Coronary artery (tissue), 2 donors: ENCODE measurements at regions not wholly inside any gene's neighbourhood (a gene's known extent, or its start where the extent isn't known, plus 50 kb on each side); places are given as distances from the start of the nearest gene placed in this dataset.

Experiments used
- DNase-seq: peaks from one replicate; pipeline ENCODE4 v3.0.0-alpha.2; 2017; ENCODE audit warnings: low spot score
- H3K27ac ChIP-seq, 2 donors: fragments of 200-600 bp; sonication (generic); one replicate each; pipeline ENCODE4 v1.5.1; 2016 to 2019
- H3K4me3 ChIP-seq: fragments of 200-600 bp; sonication (generic); 2 replicates; pipeline ENCODE4 v1.5.1; 2016; ENCODE audit warnings: mild to moderate bottlenecking, moderate library complexity
- TF ChIP-seq, protein P1 (sequence below): fragments of 200-600 bp; sonication (generic); IDR thresholded peaks from one replicate; pipeline ENCODE4 v1.5.1; 2019; ENCODE audit warnings: antibody characterized with exemption

DNA sequence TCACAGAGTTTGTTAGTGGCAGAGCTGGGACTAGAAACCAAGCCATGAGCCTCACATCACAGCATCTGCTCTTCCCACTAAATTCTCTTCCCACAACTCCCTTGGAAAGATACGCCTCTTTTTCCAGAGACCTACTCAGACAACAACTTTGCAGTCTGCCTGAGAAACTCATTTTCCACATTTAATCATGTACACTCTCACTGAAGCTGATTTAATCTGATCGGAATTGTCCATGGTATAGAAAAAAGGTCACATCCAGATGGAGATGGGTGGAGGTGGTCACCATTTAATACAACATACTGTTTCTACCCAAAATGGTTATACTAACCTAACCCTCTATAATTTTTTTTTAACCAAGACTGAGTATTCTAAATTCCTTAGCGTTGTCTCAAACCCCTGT, 366.2 kb downstream of the ENC1 start:
- Histone ChIP-seq H3K4me3 (no peak overlapping the region), H3K27ac (no peak overlapping the region)
- no peak for DNase-seq
- TF ChIP-seq, protein P1, sequence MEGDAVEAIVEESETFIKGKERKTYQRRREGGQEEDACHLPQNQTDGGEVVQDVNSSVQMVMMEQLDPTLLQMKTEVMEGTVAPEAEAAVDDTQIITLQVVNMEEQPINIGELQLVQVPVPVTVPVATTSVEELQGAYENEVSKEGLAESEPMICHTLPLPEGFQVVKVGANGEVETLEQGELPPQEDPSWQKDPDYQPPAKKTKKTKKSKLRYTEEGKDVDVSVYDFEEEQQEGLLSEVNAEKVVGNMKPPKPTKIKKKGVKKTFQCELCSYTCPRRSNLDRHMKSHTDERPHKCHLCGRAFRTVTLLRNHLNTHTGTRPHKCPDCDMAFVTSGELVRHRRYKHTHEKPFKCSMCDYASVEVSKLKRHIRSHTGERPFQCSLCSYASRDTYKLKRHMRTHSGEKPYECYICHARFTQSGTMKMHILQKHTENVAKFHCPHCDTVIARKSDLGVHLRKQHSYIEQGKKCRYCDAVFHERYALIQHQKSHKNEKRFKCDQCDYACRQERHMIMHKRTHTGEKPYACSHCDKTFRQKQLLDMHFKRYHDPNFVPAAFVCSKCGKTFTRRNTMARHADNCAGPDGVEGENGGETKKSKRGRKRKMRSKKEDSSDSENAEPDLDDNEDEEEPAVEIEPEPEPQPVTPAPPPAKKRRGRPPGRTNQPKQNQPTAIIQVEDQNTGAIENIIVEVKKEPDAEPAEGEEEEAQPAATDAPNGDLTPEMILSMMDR = no peak

DNA sequence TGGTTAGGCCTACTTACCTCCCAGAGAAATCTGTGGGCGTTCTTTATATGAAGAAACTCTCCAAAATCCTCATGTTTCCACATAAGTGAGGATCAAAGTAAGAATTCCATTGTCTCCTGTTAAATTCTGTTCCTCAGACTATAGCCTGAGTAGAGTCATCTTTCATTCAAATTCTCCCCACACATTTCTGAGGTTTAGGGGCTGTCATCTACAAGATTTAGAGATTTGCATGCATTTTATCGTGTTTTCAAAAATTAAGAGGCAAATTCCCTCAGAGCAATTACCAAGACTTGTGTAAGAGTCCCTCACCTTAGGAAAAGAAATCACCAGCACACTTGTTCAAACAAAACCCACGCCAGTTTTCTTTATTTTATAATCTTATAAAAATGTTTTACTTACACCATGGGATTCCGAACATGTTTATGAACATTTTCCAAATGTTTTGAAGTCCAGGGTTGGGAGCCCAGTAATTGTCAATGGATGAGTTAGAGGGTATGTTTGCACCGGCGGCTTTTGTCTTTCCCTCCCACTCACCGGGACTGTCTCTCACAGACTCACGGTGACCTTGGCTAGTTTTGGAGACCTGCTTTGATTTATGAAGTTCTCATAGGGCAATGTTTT, 367.6 kb downstream of the ENC1 start:
- no peak overlapping the region for H3K4me3 ChIP-seq
- TF ChIP-seq, protein P1 = no peak
- H3K27ac ChIP-seq = no peak overlapping the region
- DNase-seq = no peak

DNA sequence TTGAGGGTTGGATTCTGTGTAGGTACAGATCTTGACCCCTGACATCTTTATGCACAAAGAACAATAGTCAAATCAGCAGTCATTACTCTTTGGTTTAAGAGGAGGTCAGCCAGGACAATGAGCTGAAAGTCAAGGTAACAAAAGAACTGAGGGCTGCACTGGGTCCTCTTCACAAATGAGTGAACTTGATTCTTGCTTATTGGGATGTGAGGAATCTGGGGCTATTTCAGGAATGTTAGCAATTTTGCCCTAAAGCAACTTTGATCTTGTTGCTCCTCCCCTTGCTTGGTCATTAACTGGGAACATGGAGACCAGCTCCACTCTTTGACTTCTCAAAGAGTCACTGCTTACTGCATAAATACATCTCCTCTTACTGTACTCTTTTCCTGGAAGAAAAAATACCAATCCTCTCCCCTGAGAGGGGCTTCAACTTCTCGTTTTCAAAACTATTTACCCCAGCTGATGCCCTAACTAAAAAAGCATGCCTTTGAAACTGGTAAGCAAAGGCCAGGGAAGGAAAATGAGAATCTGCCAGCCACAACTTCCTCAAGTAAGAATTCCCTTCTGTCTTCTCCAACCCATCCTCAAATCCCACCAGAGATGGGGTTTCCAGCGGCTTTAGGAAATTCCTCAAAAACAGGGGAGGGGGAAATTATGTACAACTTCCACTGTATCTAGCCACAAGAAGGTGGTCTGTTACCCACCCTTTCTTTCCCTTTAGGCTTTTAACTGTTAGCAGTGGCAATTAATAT, 368.3 kb downstream of the ENC1 start:
- Histone ChIP-seq H3K4me3 (no peak overlapping the region), H3K27ac (no peak overlapping the region)
- TF ChIP-seq, protein P1 = no peak
- DNase-seq = no peak

DNA sequence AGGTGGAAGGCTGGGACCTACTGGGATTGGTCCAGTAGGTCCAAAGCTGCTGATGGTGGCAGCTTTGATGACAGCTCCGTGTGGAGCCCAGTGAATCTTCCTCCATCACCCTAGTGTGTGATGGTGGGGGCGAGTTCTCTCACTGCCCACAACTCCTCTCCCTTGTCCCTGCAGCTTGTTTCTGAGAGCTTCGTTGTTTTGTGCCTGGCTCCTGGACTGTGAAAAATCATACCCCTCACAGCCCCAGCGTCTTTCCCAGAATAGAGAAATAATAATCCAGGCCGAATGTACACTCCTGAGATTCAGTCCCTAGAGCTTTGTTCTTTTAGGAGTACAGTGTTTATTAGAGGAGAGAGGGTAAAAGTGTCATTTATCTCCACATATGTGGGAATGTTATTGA, 372.2 kb downstream of the ENC1 start:
- no peak for DNase-seq
- no peak overlapping the region for H3K27ac ChIP-seq
- no peak overlapping the region for H3K4me3 ChIP-seq
- TF ChIP-seq, protein P1 = no peak

DNA sequence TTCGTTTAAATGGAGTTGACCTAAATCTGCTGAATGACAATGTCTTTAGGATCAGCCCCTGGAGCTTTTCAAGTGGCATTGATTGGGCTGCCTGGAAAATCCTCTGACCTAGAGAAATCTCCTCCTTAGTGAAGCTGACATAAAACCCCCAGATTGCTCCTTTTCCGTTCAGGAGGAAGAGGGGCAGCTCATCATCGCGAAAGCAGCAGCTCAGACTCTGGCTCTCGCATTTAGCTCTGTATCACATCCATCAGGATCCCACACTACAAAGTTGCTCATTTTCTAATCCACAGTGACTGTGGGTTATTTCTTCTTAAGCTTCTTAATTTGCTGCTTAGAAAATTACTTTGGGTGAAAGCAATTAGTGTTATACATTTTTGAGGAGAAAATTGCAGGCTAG, 373.7 kb downstream of the ENC1 start:
- Histone ChIP-seq H3K27ac (no peak overlapping the region), H3K4me3 (no peak overlapping the region)
- TF ChIP-seq, protein P1 = no peak
- no peak for DNase-seq

DNA sequence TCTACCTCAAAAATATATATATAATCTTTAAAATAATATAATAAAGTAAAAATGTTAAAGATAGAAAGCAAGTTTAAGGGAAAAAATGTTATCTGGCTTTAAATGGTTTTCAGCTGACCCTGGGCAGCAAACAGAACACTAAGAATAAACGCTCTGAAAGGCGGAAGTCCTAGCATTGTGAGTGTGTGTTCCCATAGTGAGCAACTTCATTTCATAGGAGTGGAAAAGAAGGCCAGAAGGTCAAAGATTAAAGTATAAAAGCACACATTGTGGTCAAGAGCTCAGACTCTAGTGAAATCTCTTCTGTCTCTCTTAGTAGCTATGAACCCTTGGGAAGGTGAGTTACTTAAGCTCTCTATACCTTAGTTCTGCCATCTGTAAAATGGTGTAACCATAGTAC, 374.4 kb downstream of the ENC1 start:
- H3K27ac ChIP-seq = no peak overlapping the region
- TF ChIP-seq, protein P1 = no peak
- no peak for DNase-seq

More for the DNA sequence above, 374.4 kb downstream of the ENC1 start:
- H3K4me3 ChIP-seq = no peak overlapping the region
